Muscle layer of colon (tissue), 2 donors: ENCODE measurements at regions not wholly inside any gene's neighbourhood (a gene's known extent, or its start where the extent isn't known, plus 50 kb on each side); places are given as distances from the start of the nearest gene placed in this dataset.

Source experiments
- H3K27ac ChIP-seq: one replicate; pipeline ENCODE4 v1.7.0; 2013; ENCODE audit warnings: low read depth, mild to moderate bottlenecking, low read length, moderate library complexity
- H3K27me3 ChIP-seq, 2 donors: one replicate each; pipeline ENCODE4 v1.7.0; 2013; ENCODE audit warnings: low read length in 2 of 2, mild to moderate bottlenecking in 2 of 2; ENCODE audit not compliant: insufficient read depth in 2 of 2, control insufficient read depth in 1 of 2
- H3K36me3 ChIP-seq: one replicate; pipeline ENCODE4 v1.7.0; 2013; ENCODE audit warnings: mild to moderate bottlenecking, low read length; ENCODE audit not compliant: insufficient read depth
- H3K4me1 ChIP-seq: one replicate; pipeline ENCODE4 v1.7.0; 2013; ENCODE audit warnings: mild to moderate bottlenecking, low read length; ENCODE audit not compliant: insufficient read depth
- H3K4me3 ChIP-seq, 2 donors: one replicate each; pipeline ENCODE4 v1.7.0; 2013; ENCODE audit warnings: low read length in 2 of 2, low read depth in 1 of 2, mild to moderate bottlenecking in 1 of 2, moderate library complexity in 1 of 2
- H3K9ac ChIP-seq: one replicate; pipeline ENCODE4 v1.7.0; 2013; ENCODE audit warnings: low read length
- H3K9me3 ChIP-seq: one replicate; pipeline ENCODE4 v1.7.0; 2013; ENCODE audit warnings: mild to moderate bottlenecking, low read length
- donor health status: abdominal sarcoma.
- donor health status: Adenocarcinoma of cecum.

GRCh38 chr4:174152717-174153466 is 130.6 kb downstream of the FBXO8 start:
- Histone ChIP-seq H3K4me3 (peak overlapping the region in 1 of 2 donors; percentile 9), H3K27ac (peak overlapping the region; percentile 48), H3K9ac (no peak overlapping the region), H3K9me3 (no peaks in the 10 kb centered on the region), H3K4me1 (peaks cover 29% of the 10 kb centered on the region), H3K27me3 (no peaks in the 10 kb centered on the region), H3K36me3 (no peaks in the 10 kb centered on the region)

GRCh38 chr4:174147863-174148262 is 135.6 kb downstream of the FBXO8 start:
- Histone ChIP-seq H3K9ac (no peak overlapping the region), H3K4me1 (peaks cover 38% of the 10 kb centered on the region), H3K9me3 (no peaks in the 10 kb centered on the region), H3K4me3 (no peak overlapping the region), H3K36me3 (no peaks in the 10 kb centered on the region), H3K27me3 (no peaks in the 10 kb centered on the region), H3K27ac (peak overlapping the region; percentile 52)

- Histone ChIP-seq H3K36me3 (no peaks in the 10 kb centered on the region), H3K27ac (no peak overlapping the region), H3K4me1 (peaks cover 46% of the 10 kb centered on the region), H3K9me3 (no peaks in the 10 kb centered on the region), H3K9ac (no peak overlapping the region), H3K4me3 (no peak overlapping the region), H3K27me3 (no peaks in the 10 kb centered on the region)
Observed at GRCh38 chr4:174144106-174144505, 139.4 kb downstream of the FBXO8 start.

GRCh38 chr4:174141876-174142275 is 141.6 kb downstream of the FBXO8 start:
- peak overlapping the region; percentile 57 for H3K27ac ChIP-seq

GRCh38 chr4:174138616-174139015 is 144.9 kb downstream of the FBXO8 start:
- peaks cover 53% of the 10 kb centered on the region for H3K4me1 ChIP-seq
- no peaks in the 10 kb centered on the region for H3K27me3 ChIP-seq
- no peaks in the 10 kb centered on the region for H3K36me3 ChIP-seq
- H3K9me3 ChIP-seq = no peaks in the 10 kb centered on the region
- no peak overlapping the region for H3K27ac ChIP-seq
- H3K4me3 ChIP-seq = no peak overlapping the region
- no peak overlapping the region for H3K9ac ChIP-seq

More at GRCh38 chr4:174141876-174142275, 141.6 kb downstream of the FBXO8 start:
- no peaks in the 10 kb centered on the region for H3K27me3 ChIP-seq
- H3K9ac ChIP-seq = no peak overlapping the region
- H3K4me1 ChIP-seq = peaks cover 42% of the 10 kb centered on the region
- no peaks in the 10 kb centered on the region for H3K36me3 ChIP-seq
- H3K4me3 ChIP-seq = no peak overlapping the region
- no peaks in the 10 kb centered on the region for H3K9me3 ChIP-seq

GRCh38 chr4:174137698-174138097 is 145.8 kb downstream of the FBXO8 start:
- no peaks in the 10 kb centered on the region for H3K9me3 ChIP-seq
- H3K27ac ChIP-seq = peak overlapping the region; percentile 57
- no peak overlapping the region for H3K9ac ChIP-seq
- H3K27me3 ChIP-seq = no peaks in the 10 kb centered on the region
- no peak overlapping the region for H3K4me3 ChIP-seq
- peaks cover 56% of the 10 kb centered on the region for H3K4me1 ChIP-seq
- H3K36me3 ChIP-seq = no peaks in the 10 kb centered on the region

- Histone ChIP-seq H3K4me3 (peak overlapping the region; percentile 21 to 39), H3K4me1 (peaks cover 41% of the 10 kb centered on the region), H3K9ac (peak overlapping the region; percentile 9), H3K27ac (peak overlapping the region; percentile 77), H3K27me3 (no peaks in the 10 kb centered on the region), H3K36me3 (no peaks in the 10 kb centered on the region), H3K9me3 (no peaks in the 10 kb centered on the region)
Observed at GRCh38 chr4:174135936-174136406, 147.5 kb downstream of the FBXO8 start.

DNA sequence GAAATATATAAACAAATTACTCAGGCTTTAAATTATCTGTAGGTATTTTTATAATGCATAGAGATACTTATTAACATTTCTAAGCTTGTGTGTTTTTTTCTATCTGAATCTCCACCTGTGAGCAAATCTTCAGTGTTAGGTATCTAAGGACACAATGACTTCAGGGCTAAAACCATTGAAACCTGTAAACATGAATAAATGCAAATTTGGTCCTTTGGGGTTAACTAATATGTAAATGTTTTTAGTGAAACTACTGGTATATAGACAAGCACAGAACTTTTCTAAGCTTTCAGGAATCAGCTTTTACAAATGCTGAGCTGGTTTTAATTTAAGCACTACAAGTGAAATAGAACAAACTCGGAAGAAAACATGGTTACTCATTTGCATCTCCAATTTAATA is 147.9 kb downstream of the FBXO8 start:
- Histone ChIP-seq H3K27me3 (no peaks in the 10 kb centered on the region), H3K9ac (peak overlapping the region; percentile 9), H3K9me3 (no peaks in the 10 kb centered on the region), H3K4me3 (peak overlapping the region; percentile 21 to 39), H3K36me3 (no peaks in the 10 kb centered on the region), H3K27ac (peak overlapping the region; percentile 77), H3K4me1 (peaks cover 39% of the 10 kb centered on the region)

GRCh38 chr4:174134361-174134760 is 149.1 kb downstream of the FBXO8 start:
- Histone ChIP-seq H3K27me3 (no peaks in the 10 kb centered on the region), H3K9ac (no peak overlapping the region), H3K27ac (no peak overlapping the region), H3K4me3 (peak overlapping the region in 1 of 2 donors; percentile 42), H3K36me3 (no peaks in the 10 kb centered on the region), H3K9me3 (no peaks in the 10 kb centered on the region), H3K4me1 (peaks cover 39% of the 10 kb centered on the region)

- no peak overlapping the region for H3K27ac ChIP-seq
- H3K9ac ChIP-seq = no peak overlapping the region
- H3K9me3 ChIP-seq = no peaks in the 10 kb centered on the region
- H3K27me3 ChIP-seq = no peaks in the 10 kb centered on the region
- no peak overlapping the region for H3K4me3 ChIP-seq
- peaks cover 38% of the 10 kb centered on the region for H3K4me1 ChIP-seq
- no peaks in the 10 kb centered on the region for H3K36me3 ChIP-seq
Observed at GRCh38 chr4:174133551-174133950, 149.9 kb downstream of the FBXO8 start.

- no peaks in the 10 kb centered on the region for H3K27me3 ChIP-seq
- no peaks in the 10 kb centered on the region for H3K36me3 ChIP-seq
- no peak overlapping the region for H3K27ac ChIP-seq
- no peaks in the 10 kb centered on the region for H3K9me3 ChIP-seq
- no peak overlapping the region for H3K4me3 ChIP-seq
- peaks cover 26% of the 10 kb centered on the region for H3K4me1 ChIP-seq
- no peak overlapping the region for H3K9ac ChIP-seq
Observed at GRCh38 chr4:174131901-174132300, 151.6 kb downstream of the FBXO8 start.

DNA sequence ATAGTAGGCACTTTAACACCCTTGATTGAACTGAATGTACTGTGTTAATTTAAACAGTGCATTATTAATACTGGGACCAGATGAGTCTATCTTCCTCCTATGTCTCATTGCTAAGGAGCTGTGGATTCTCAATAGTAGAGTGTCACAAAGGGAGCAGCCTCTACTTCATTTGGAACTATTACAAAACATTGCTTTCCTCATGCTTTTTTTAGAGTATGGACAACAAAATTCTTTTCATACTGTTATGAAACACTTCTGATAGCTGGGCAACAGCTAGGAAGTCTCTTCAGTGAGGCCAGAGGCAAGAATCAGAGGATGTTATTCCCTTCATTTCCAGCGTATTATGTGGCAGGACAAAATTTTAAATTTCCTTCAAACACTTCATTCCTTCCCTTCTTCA is 160.8 kb downstream of the FBXO8 start:
- H3K9ac ChIP-seq = no peak overlapping the region
- no peak overlapping the region for H3K4me3 ChIP-seq
- H3K4me1 ChIP-seq = peaks cover 32% of the 10 kb centered on the region
- H3K27ac ChIP-seq = peak overlapping the region; percentile 52
- H3K9me3 ChIP-seq = no peaks in the 10 kb centered on the region
- H3K36me3 ChIP-seq = no peaks in the 10 kb centered on the region
- H3K27me3 ChIP-seq = no peaks in the 10 kb centered on the region
